ENCODE measurements at regions not wholly inside any gene's neighbourhood (a gene's known extent, or its start where the extent isn't known, plus 50 kb on each side); places are given as distances from the start of the nearest gene placed in this dataset.
"Not testable (repeated sequence)": the region's sequence is repeated elsewhere in the genome, so short reads cannot be mapped to it uniquely, and the experiment has no call there.

DNA sequence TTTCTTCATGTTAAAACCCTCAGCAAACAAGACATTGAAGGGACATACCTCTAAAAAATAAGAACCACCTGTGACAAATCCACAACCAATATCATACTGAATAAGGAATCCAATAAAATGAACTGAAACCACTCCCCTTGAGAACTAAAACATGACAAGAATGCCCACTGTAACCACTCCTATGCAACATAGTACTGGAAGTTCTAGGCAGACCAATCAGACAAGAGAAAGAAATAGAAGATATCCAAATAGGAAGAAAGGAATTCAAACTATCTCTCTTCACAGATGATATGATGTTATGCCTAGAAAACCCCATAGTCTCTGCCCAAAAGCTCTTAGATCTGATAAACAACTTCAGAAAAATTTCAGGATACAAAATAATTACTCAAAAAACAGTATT lies 887.7 kb upstream of the CDH18 start:
- H3K9me3 ChIP-seq; ATAC-seq; H3K27ac ChIP-seq; H3K4me1 ChIP-seq; H3K36me3 ChIP-seq; DNase-seq; H3K4me3 ChIP-seq; H3K27me3 ChIP-seq; intact Hi-C loops (cut with DNase I): not testable (repeated sequence)

DNA sequence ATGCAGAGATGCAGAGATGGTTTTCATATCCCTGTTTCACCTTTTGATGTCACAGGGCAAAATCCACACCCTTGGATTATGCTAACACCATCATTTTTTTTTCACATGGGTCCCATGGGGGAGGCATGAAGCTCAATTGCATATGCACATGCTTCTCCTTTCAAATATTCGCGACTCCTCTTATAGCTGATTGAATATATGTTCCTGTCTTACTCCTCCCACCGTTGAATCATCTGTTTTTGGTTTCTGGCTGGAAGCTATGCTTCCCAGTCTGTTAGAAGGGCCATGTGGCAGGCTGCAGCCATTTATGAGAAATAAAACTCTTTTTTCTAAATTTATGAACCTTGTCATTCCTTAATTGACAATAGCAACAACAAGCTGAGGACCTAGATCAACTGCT lies 877.9 kb upstream of the CDH18 start:
- H3K36me3 ChIP-seq; intact Hi-C loops (cut with DNase I); H3K27ac ChIP-seq; H3K4me3 ChIP-seq; H3K4me1 ChIP-seq; H3K27me3 ChIP-seq; DNase-seq; H3K9me3 ChIP-seq; ATAC-seq: not testable (repeated sequence)
- 81 to 91% methylated on average over 3 of the region's 3 CpGs for WGBS, 2 donors

DNA sequence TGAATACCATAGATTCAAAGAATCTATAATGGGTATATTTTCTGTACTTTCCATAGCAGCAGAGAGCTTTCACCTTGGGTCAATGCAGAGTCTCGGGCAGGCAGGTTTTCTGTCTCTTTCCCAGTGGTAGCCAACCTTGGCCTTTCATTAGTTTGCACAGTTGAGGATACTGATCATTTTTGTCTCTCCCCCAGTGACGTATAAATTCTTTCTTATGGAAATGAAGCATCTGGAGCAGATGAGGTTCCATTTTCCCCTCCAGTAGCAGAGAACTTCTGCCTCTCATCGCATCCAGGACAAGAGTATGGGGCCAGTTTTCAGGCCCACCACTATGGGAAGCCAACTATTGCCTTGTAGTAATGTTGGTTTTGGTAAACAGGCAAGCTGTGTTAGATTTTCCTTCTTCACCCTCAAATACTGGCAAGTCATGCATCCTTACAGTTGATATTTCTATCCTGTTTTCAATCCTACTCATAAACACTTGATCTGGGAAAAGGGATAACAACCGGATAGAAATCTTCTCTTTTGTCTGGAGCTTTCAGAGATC lies 845.2 kb upstream of the CDH18 start:
- 74 to 75% methylated on average over 4 of the region's 4 CpGs for WGBS, 2 donors
- TF ChIP-seq, protein P1, sequence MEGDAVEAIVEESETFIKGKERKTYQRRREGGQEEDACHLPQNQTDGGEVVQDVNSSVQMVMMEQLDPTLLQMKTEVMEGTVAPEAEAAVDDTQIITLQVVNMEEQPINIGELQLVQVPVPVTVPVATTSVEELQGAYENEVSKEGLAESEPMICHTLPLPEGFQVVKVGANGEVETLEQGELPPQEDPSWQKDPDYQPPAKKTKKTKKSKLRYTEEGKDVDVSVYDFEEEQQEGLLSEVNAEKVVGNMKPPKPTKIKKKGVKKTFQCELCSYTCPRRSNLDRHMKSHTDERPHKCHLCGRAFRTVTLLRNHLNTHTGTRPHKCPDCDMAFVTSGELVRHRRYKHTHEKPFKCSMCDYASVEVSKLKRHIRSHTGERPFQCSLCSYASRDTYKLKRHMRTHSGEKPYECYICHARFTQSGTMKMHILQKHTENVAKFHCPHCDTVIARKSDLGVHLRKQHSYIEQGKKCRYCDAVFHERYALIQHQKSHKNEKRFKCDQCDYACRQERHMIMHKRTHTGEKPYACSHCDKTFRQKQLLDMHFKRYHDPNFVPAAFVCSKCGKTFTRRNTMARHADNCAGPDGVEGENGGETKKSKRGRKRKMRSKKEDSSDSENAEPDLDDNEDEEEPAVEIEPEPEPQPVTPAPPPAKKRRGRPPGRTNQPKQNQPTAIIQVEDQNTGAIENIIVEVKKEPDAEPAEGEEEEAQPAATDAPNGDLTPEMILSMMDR (IDR thresholded peaks at IDR 0.05): no peak
- Histone ChIP-seq H3K4me3 (no peak overlapping the region), H3K27me3 (no peaks in the 10 kb centered on the region), H3K36me3 (no peaks in the 10 kb centered on the region), H3K9me3 (peaks cover 0 to 9% (median 0%) of the 10 kb centered on the region in 11 donors), H3K27ac (no peak overlapping the region), H3K4me1 (no peaks in the 10 kb centered on the region)
- intact Hi-C loops (cut with DNase I): no loop called here
- no peak for ATAC-seq
- DNase-seq: no peak

DNA sequence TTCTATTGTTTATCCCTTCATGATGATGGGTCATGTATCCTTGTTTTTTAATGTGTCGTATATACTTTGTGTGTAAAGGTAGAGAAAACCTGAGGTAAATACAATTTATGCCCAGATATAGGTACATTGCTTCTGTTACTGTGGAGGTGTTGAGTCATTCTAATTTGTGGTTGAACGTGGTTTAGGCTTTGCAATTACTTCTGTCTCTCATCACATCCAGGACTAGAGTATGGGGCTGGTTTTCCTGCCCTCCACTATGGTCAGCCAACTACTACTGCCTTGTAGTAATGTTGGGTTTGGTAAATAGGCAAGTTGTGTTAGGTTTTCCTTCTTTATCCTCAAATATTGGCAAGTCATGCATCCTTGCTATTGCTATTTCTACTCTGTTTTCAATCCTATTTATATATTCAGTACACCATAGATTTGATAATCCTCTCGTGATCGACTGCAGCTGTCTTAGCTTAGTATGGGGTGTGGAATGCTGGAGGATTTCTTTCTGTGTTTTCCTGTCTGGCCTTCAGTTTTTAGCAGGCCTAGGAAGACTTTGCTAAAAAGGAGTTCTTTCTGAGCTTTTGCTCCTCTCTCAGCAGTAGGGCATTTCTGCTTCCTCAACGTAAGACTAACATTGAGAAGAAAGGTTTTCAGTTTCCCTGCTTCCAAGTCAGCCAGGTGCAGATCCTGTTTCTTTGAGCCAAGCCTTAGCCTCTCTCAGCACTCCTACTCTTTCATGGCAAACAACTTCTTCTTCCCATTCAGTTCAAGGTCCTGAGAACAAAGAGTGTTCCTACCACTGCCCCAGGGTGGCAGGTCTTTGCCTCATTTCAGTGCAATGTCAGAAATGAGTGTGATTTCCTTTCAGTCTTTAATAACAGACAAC lies 844.4 kb upstream of the CDH18 start:
- no peaks in the 10 kb centered on the region for H3K4me1 ChIP-seq
- ATAC-seq: no peak
- intact Hi-C loops (cut with DNase I): no loop called here
- no peak overlapping the region for H3K27ac ChIP-seq
- TF ChIP-seq, protein P1 (IDR thresholded peaks at IDR 0.05): no peak
- H3K4me3 ChIP-seq: no peak overlapping the region
- H3K27me3 ChIP-seq: no peaks in the 10 kb centered on the region
- H3K9me3 ChIP-seq: peaks cover 0 to 5% (median 0%) of the 10 kb centered on the region in 11 donors
- 72 to 87% methylated on average over 4 to 5 of the region's 5 CpGs for WGBS, 2 donors
- DNase-seq: no peak
- H3K36me3 ChIP-seq: no peaks in the 10 kb centered on the region

DNA sequence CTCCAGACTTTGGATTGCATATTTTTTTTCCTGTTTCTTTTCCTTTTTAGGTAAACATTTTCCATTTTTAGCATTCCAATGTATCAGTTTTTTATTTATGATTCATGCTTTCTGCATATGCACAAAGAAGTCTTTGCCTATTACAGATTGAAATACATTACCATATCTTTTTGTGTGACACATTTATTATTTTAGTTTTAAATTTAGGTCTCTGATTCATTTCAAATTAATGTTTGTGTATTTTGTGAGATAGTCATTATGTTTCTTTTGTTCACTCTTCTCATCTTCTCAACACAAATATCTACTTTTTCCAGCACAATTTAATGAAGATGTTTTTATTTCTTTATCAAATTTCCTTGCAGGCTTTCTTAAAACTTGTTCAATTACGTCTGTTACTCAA lies 838.0 kb upstream of the CDH18 start:
- ATAC-seq; intact Hi-C loops (cut with DNase I): not testable (repeated sequence)
- WGBS, 2 donors: 36 to 50% methylated on average over 1 of the region's 1 CpG

DNA sequence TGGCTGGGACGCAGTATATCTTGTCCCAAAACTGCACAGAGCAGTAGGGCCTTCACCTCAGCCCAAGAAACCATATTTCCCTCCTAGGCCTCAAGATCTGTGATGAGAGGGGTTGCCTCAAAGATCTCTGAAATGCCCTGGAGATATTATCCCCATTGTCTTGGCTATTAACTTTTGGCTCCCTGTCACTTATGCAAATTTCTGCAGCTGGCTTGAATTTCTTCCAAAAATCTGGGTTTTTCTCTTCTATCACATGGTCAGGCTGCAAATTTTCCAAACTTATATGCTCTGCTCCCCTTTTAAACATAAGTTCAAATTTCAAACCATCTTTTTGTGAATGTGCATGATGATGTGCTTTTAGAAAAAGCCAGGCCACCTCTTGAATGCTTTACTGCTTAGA lies 809.2 kb upstream of the CDH18 start:
- intact Hi-C loops (cut with DNase I); DNase-seq; H3K27me3 ChIP-seq; ATAC-seq; H3K4me3 ChIP-seq; H3K4me1 ChIP-seq; H3K9me3 ChIP-seq; H3K27ac ChIP-seq; H3K36me3 ChIP-seq: not testable (repeated sequence)
- 85 to 87% methylated on average over 1 of the region's 1 CpG for WGBS, 2 donors

More for the DNA sequence above, 838.0 kb upstream of the CDH18 start:
- DNase-seq, H3K4me3 ChIP-seq, H3K9me3 ChIP-seq, H3K4me1 ChIP-seq, H3K27me3 ChIP-seq, H3K36me3 ChIP-seq, H3K27ac ChIP-seq: not testable (repeated sequence)

DNA sequence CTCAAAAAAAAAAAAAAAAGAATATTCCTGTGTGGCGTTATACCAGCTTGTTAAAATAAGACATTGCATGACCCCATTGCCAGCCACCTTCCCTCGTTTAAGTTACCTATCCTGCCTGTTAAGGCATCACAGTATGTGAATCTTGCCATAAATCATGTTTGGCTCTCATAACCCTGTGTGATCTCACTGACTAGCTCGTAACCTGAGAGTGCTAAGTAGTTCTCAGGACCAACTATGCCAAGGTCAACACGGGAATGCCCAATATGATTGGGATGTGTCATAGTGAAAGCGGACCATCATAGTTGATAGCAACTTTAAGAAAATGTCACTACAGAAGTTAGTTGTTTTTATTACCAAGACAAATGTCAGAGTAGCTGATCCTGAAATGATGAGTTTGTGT lies 796.8 kb upstream of the CDH18 start:
- H3K9me3 ChIP-seq; DNase-seq; H3K4me1 ChIP-seq; intact Hi-C loops (cut with DNase I); H3K27ac ChIP-seq; H3K4me3 ChIP-seq; H3K36me3 ChIP-seq; H3K27me3 ChIP-seq; ATAC-seq: not testable (repeated sequence)
- 84 to 94% methylated on average over 2 of the region's 5 CpGs for WGBS, 2 donors

DNA sequence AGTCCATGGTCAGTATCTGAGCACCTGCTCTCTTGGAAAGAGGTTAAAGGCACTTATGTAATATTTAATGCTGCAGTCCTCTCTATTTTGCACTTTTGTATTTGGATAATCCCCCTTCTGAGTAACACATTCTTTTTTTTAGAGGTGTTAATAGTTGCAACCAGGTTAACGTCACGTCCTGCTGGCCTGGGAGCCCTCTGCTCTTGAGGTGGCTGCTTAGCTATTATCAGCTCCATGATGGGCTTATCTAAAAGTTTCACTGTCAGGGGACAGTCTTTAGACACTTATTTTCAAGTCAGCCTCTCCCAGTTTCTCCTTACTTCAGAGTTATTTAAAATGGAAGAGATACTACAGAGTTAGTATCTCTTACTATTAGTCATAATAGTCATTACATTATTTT lies 795.5 kb upstream of the CDH18 start:
- WGBS, 2 donors: 15 to 45% methylated on average over 2 of the region's 2 CpGs

DNA sequence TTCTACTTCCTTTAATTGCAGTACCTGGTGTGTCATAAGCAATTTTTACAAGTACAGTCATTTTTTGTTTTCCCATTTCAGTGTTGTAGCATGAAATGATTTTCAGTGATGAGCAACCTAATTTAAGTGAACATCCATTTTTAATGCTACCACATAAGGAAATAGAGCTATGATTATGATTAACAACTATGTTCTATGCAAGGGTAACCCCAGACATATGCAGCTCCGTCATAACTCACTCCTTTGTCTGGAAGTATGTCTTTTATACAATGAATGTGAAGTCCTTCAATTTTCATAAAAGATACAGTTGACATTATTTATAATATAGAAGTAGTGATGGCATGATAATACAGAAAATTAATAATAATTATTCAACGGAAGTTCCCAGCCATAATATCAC lies 783.3 kb upstream of the CDH18 start:
- intact Hi-C loops (cut with DNase I); H3K27me3 ChIP-seq; DNase-seq; H3K4me1 ChIP-seq; H3K36me3 ChIP-seq; H3K27ac ChIP-seq; H3K4me3 ChIP-seq; ATAC-seq; H3K9me3 ChIP-seq: not testable (repeated sequence)
- 77 to 84% methylated on average over 2 of the region's 2 CpGs for WGBS, 2 donors

More for the DNA sequence above, 795.5 kb upstream of the CDH18 start:
- H3K9me3 ChIP-seq; H3K36me3 ChIP-seq; H3K27me3 ChIP-seq; ATAC-seq; H3K4me1 ChIP-seq; H3K27ac ChIP-seq; H3K4me3 ChIP-seq; intact Hi-C loops (cut with DNase I); DNase-seq: not testable (repeated sequence)
